ENCODE measurements at regions not wholly inside any gene's neighbourhood (a gene's known extent, or its start where the extent isn't known, plus 50 kb on each side); places are given as distances from the start of the nearest gene placed in this dataset.

DNA sequence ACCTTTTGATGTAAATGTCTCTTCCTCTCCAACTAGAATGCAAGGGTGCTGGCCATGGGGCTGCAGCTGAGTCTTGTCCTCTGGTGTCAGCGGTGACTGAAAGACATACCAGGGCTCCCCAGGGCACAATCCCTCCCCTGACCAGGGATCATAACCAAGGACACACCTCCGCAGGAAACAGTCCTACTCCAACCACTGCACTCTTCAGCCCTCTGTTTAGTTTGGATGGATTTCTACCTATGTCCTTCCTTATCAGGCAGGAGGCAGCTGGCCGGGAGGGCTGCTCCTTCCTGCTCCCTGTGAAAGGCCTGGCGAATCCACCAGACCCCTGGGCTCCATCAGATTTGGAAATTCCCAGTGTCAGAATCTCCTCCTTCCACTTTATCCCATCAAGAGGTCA is 185.2 kb upstream of the ID2 start:
- Histone ChIP-seq H3K4me2 (no peak overlapping the region), H3K36me3 (no peaks in the 10 kb centered on the region), H3K4me1 (peaks cover 2 to 61% (median 35%) of the 10 kb centered on the region in 10 experiments; a peak in 19 of 20 replicates), H3K9ac (no peak overlapping the region), H3K4me3 (no peak overlapping the region), H4K20me1 (no peaks in the 10 kb centered on the region), H3K27ac (peak overlapping the region in 1 of 11 experiments; percentile 19; a peak in 1 of 22 replicates), H3K27me3 (no peaks in the 10 kb centered on the region), H3K9me3 (replicated peaks in 1 of 11) (no peaks in the 10 kb centered on the region)
- TF ChIP-seq Cebpa-rat (IDR thresholded peaks at IDR 0.05) = no peak

DNA sequence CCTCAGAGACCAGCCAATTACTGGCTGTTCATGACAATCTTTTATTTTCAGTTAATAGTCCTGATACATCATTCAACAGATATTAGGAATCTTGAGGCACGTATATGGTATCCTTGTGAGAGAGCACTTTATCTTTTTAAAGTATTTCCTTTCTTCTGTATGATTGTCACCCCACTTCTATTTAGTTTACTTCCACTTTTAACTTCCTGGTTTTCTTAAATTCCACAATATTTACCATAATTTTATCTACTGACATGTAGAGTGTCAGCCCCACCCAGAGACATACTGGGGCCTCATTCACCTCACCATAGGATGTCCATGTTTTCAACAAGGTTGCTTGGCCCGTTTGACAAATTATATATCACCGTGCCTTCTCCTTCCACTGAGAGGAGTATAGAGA is 182.9 kb upstream of the ID2 start:
- H3K4me3 ChIP-seq = no peak overlapping the region
- H3K9me3 ChIP-seq (replicated peaks in 1 of 11) = no peaks in the 10 kb centered on the region
- H3K36me3 ChIP-seq = no peaks in the 10 kb centered on the region
- peak overlapping the region in 5 of 11 experiments; percentile 16 to 85 (median 60); a peak in 9 of 22 replicates for H3K4me2 ChIP-seq
- H3K9ac ChIP-seq = no peak overlapping the region
- no peaks in the 10 kb centered on the region for H3K27me3 ChIP-seq
- TF ChIP-seq Cebpa-rat (IDR thresholded peaks at IDR 0.05) = no peak
- H3K4me1 ChIP-seq = peaks cover 0 to 59% (median 29%) of the 10 kb centered on the region in 10 experiments; a peak in 18 of 20 replicates
- peak overlapping the region in 2 of 11 experiments; percentile 1 to 34; a peak in 2 of 22 replicates for H3K27ac ChIP-seq
- H4K20me1 ChIP-seq = no peaks in the 10 kb centered on the region

DNA sequence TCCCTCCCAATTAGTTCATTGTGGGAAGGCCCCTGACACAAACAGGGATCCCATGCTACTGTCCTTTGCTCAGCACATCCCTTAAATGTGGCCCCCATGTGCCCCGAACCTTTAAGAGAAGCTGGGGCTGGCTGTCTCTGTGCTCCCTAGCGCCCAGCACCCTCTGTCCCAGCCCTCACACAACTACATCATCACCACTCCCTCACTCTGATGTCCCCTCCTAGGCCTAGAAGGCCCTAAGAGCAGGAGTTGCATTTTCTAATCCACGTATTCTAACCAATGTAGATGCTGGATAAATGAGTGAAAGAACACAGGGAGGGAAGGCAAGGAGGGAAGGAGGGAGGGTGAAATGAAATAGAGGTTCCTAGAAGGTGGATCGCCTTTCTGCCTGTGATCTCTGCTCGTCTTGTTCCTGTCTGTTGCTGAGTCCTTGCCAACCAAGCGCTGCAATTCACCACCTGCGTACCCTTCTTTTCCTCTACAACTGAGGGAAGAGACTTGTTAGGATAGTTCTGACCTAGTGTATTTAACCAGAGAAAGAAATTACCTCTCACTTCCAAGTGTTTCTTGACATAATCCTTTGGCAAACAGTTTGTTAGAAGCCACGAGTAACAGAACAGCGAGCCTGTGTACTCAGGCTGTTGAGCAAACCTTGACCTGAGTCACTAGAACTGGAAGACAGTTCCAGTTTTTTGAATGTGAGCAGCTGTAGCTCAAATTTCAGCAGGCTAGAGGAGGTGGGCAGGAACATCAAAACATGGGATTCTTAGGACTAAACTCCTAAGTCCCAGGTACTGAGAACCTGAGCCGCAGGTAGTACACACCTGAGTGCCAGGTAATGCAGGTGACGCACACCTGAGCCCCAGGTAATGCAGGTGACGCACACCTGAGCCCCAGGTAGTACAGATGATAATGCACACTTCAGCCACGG is 181.5 kb upstream of the ID2 start:
- no peak overlapping the region for H3K4me3 ChIP-seq
- peak overlapping the region in 2 of 11 experiments; percentile 76 to 85; a peak in 2 of 22 replicates for H3K4me2 ChIP-seq
- H3K27ac ChIP-seq = peak overlapping the region in 6 of 11 experiments; percentile 1 to 34 (median 4); a peak in 4 of 22 replicates
- no peaks in the 10 kb centered on the region for H3K36me3 ChIP-seq
- no peak for TF ChIP-seq Cebpa-rat (IDR thresholded peaks at IDR 0.05)
- no peaks in the 10 kb centered on the region for H3K9me3 ChIP-seq (replicated peaks in 1 of 11)
- H3K9ac ChIP-seq = no peak overlapping the region; a peak in 1 of 22 replicates
- H3K27me3 ChIP-seq = no peaks in the 10 kb centered on the region
- no peaks in the 10 kb centered on the region for H4K20me1 ChIP-seq
- H3K4me1 ChIP-seq = peaks cover 0 to 45% (median 16%) of the 10 kb centered on the region in 10 experiments; a peak in 15 of 20 replicates

DNA sequence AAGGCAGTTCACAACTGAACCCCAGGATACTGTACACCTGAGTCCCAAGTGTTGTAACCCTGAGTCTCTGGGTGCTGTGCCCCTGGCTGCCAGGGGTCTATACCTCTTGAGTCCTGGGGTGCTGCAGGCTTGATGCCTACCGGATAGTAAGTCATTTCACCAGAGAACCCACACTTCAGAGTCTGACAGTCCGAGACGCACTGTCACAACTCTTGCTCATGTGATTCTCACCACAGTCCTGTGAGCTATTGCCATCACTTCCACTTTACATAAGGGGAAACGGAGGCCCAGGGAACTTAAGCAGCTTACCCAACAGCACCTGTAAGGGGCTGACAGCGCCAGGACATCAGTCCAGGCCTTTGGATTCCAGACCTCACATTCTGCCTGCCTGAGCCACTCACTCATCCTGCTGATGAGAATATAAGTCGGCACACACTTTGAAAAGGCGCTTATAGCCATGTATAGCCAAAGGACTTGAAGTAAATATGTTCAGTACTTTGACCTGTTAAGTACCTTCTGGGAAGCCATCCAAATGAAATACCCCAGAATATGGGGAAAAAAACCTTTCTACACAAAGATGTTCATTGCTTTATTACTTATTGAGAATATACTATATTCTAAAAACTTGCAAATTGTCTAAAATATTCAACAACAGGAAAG is 180.7 kb upstream of the ID2 start:
- Histone ChIP-seq H3K4me3 (no peak overlapping the region), H3K27ac (no peak overlapping the region; a peak in 1 of 22 replicates), H3K27me3 (no peaks in the 10 kb centered on the region), H3K9ac (no peak overlapping the region), H3K9me3 (replicated peaks in 1 of 11) (peaks cover 0 to 4% (median 2%) of the 10 kb centered on the region in 11 experiments; a peak in 6 of 22 replicates), H3K4me2 (peak overlapping the region in 1 of 11 experiments; percentile 3; a peak in 1 of 22 replicates), H3K4me1 (peaks cover 0 to 41% (median 11%) of the 10 kb centered on the region in 10 experiments; a peak in 11 of 20 replicates), H3K36me3 (no peaks in the 10 kb centered on the region), H4K20me1 (no peaks in the 10 kb centered on the region)
- TF ChIP-seq Cebpa-rat (IDR thresholded peaks at IDR 0.05) = no peak

DNA sequence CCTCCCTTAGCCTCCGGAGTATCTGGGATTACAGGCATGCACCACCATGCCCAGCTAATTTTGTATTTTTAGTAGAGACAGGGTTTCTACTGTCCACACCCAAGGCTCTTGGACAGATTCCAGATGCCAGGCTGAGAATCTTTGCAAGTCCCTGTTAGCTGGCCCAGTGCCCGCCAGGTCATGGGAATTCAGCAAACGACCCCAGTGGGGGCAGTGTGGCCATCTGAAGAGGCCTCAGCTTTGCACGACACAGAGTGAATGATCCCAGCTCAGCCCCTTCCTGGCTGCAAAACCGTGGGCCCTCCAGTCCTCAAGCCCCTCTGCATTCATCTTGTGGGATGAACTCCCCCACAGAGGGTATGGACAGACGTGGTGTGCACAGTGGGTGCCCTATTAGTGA is 179.5 kb upstream of the ID2 start:
- no peak overlapping the region for H3K27ac ChIP-seq
- H3K4me3 ChIP-seq = no peak overlapping the region
- no peak overlapping the region for H3K9ac ChIP-seq
- H3K4me1 ChIP-seq = peaks cover 0 to 41% (median 11%) of the 10 kb centered on the region in 10 experiments; a peak in 11 of 20 replicates
- H3K27me3 ChIP-seq = no peaks in the 10 kb centered on the region
- peaks cover 0 to 13% (median 3%) of the 10 kb centered on the region in 11 experiments; a peak in 6 of 22 replicates for H3K9me3 ChIP-seq (replicated peaks in 1 of 11)
- no peak for TF ChIP-seq Cebpa-rat (IDR thresholded peaks at IDR 0.05)
- H3K4me2 ChIP-seq = no peak overlapping the region
- H4K20me1 ChIP-seq = no peaks in the 10 kb centered on the region
- no peaks in the 10 kb centered on the region for H3K36me3 ChIP-seq

DNA sequence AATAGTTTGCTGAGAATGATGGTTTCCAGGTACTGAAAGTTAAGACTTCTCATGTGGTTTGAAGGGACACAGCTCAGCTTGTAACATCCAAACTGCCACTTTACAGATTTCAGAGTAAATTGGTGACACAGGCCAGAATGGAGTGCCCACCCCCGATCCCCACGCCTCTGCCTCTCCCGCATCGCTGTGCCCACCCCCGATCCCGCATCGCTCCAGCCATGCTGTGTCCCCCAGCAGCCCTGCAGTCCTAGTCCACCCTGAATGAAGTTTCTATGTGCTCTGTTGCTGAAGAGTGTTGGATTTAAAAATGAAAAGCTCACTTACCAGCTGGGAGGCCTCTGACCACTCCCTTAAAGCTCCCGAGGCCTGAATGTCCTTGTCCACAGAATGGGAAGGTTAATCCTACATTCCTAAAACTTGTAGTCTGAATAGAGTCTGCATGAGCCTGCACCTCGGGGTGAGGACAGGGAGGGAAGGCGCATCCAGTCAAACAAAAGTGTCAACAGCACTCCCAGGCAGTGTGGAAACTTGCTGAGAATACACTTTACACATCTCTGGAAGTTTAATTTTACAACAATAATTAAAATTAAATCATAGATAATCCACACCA is 176.4 kb upstream of the ID2 start:
- Histone ChIP-seq H3K27me3 (no peaks in the 10 kb centered on the region), H3K4me1 (peaks cover under 1 to 20% (median 4%) of the 10 kb centered on the region in 10 experiments; a peak in 16 of 20 replicates), H3K4me2 (no peak overlapping the region), H3K27ac (no peak overlapping the region; a peak in 2 of 22 replicates), H3K4me3 (no peak overlapping the region), H3K9ac (no peak overlapping the region), H3K9me3 (replicated peaks in 1 of 11) (peaks cover 14 to 40% (median 24%) of the 10 kb centered on the region in 11 experiments), H4K20me1 (no peaks in the 10 kb centered on the region), H3K36me3 (0 out of 22 replicates have a peak, but pooled peaks cover 0 to 6% (median 0%) of the 10 kb centered on the region in 11 experiments)
- TF ChIP-seq Cebpa-rat (IDR thresholded peaks at IDR 0.05) = no peak

DNA sequence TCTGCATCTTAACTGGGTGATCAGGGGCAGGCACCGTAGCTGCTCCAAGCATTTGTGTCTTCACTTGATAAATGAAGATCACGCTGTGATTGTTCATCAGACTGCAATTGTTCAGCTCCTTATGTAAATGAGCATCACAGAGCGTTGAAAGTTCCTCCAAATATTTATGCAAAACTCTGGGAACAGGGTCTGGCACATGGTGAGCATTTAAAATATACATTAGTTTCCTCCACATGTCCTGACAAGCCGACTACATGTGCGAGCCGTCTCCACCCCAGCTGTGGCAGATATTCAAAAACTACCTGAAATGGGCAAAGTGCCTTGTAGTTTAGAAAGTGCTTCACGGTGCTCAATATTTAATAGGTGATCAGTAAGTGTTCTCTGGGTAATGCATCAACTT is 175.1 kb upstream of the ID2 start:
- Histone ChIP-seq H3K4me1 (peaks cover 10 to 26% (median 16%) of the 10 kb centered on the region in 10 experiments), H3K4me2 (no peak overlapping the region), H3K36me3 (0 out of 22 replicates have a peak, but pooled peaks cover 0 to 6% (median 0%) of the 10 kb centered on the region in 11 experiments), H3K9me3 (replicated peaks in 1 of 11) (peaks cover 15 to 48% (median 29%) of the 10 kb centered on the region in 11 experiments), H4K20me1 (no peaks in the 10 kb centered on the region), H3K4me3 (no peak overlapping the region), H3K9ac (no peak overlapping the region), H3K27me3 (no peaks in the 10 kb centered on the region), H3K27ac (no peak overlapping the region)
- no peak for TF ChIP-seq Cebpa-rat (IDR thresholded peaks at IDR 0.05)

DNA sequence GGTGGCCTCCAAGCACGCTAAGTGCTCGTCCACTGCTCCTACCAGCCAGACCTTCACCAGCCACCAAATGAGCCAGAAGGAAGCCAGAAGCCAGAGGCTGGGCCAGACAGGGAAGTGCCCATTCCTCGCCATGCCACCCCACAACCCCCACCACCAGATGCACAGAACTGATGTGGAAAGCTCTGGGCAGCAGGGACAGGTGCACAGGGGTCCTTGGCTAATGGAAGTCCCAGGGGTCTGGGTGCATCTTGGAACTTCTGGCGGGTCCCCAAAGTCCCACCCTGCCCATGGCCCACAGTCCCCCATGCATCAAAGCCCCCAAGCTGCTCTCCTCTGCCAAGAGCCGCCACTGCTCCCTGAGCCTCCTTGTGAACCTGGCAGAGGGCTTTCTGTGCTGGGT is 173.1 kb upstream of the ID2 start:
- no peak for TF ChIP-seq Cebpa-rat (IDR thresholded peaks at IDR 0.05)
- Histone ChIP-seq H3K4me2 (no peak overlapping the region), H3K27me3 (no peaks in the 10 kb centered on the region), H3K27ac (no peak overlapping the region), H3K36me3 (0 out of 22 replicates have a peak, but pooled peaks cover 0 to 6% (median 0%) of the 10 kb centered on the region in 11 experiments), H3K4me3 (no peak overlapping the region), H3K4me1 (peaks cover 10 to 42% (median 23%) of the 10 kb centered on the region in 10 experiments), H3K9me3 (replicated peaks in 1 of 11) (peaks cover 15 to 59% (median 36%) of the 10 kb centered on the region in 11 experiments), H3K9ac (no peak overlapping the region), H4K20me1 (no peaks in the 10 kb centered on the region)

Measured in BLaER1 treated with 17β-estradiol and CSF1 and Interleukin-3, amounts not matched to agents 10 nM and 100 nM (cell line).